Pons (tissue), 1 donor: ENCODE measurements at regions not wholly inside any gene's neighbourhood (a gene's known extent, or its start where the extent isn't known, plus 50 kb on each side); places are given as distances from the start of the nearest gene placed in this dataset.
A peak's percentile ranks its signal among the peaks of the same experiment; 100 is the strongest.
"Not testable (repeated sequence)": the region's sequence is repeated elsewhere in the genome, so short reads cannot be mapped to it uniquely, and the experiment has no call there.

Experiments
- DNase-seq: peaks from one replicate; pipeline ENCODE4 v3.0.0-alpha.2; 2016; ENCODE audit warnings: low spot score

DNA sequence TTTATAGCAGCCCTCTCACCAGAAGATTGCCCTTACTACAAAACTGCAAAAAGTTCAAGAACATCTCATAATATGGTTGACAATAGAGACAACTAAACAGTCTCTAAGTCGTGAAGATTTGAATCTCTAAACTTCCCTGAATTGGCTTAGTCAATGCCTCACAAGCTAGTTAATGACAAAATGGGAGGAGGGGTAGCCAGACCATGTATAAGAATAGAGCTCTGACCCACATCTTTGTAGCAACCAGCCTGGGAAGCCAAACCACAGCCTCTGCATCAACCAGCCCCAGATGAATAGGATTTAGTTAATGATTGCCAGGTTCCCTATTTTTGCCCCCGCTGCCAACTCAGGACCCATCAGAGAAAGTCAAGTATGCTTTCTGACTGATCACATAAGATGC is 1265.9 kb upstream of the PCDH10 start:
- DNase-seq = not testable (repeated sequence)

DNA sequence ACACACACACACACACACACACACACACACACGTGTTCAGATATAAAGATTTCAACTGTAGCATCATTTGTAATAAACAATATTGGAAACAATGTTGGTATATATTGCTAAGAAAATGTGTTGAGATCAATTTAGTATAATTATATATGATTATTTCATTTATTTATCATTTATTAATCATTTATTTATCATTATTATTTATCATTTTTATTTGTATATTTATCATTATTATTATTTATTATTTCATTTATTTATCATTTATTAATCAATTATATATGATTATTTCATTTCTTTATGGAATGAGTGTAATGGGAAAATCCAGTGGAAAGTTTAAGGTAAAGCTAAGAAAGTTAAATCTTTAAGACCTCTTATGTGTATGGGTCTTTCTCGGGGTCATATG is 1223.4 kb upstream of the PCDH10 start:
- DNase-seq = not testable (repeated sequence)

DNA sequence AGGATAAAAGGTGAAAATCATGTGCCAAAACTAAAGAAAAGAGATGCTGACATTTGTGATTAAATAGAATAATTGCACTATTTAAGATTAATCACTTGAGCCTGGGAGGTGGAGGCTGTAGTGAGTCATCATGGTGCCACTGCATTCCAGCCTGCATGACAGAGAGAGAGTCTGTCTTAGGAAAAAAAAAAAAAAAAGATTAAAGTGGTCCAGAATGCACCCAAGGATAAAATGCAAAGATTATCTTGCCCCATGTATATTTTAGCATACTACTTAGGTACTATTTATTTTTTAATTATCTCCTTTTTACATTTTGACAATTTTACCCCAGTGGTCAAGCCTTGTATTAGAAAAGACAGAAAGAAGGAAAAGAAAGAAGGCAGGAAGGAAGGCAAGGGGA is 1181.4 kb upstream of the PCDH10 start:
- DNase-seq = not testable (repeated sequence)

DNA sequence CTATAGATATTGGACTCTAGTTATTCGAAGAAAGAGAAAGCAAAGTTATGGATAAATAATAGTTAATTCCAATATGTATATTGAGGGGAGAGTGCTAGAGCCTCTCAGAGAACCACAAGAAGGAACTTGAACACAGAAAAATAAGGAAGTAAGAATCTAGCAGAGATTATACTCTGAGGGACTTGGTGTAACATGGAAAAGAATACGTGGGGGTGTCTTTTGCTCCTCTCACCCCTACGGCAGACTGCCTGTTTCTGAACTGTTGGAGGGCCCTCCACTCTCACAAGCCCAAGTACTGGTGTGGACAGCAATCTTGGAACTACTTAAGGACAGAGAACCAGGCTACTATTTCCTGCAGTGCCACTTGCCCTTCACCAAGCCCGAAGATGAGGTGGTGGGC is 1174.4 kb upstream of the PCDH10 start:
- DNase-seq = peak; percentile 7

DNA sequence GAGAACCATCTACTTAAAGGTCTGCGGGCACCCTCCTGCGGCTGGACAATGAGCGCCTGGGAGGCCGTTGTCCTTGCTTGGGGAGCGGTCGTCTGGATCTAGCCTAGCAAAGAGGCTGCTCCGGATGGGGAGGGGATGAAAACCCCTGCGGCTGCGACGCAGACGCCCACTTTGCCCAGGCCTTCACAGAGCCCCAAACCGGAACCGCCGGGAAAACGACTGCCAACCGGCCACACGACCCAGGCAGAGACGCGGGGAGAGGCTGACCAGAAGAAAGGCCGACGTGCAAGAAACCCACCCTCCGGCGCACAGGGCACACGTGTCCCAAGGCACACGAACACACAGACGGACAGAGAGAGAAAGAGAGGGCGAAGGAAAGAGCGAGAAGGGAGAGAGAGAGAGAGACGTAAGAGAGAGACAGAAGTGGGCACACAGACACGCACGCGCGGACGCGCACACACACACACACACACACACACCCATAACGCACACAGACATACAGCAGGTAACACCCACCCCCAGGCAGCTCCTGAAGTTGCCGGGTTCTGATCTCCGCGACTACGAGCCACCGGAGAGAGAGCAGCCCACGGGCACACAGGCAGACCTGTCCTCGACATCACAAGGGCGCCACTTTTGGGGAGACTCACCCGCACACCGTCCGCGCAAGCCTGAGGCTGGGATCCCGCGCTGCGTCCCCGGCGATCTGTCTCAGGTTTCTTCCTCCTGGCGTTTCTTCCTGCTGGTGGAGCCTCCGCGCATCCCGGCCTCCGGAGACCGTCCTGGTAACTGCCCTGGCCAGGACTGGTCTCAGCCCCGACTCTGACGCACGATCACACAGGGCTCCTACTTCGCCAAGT is 1173.6 kb upstream of the PCDH10 start:
- DNase-seq = not testable (repeated sequence)

DNA sequence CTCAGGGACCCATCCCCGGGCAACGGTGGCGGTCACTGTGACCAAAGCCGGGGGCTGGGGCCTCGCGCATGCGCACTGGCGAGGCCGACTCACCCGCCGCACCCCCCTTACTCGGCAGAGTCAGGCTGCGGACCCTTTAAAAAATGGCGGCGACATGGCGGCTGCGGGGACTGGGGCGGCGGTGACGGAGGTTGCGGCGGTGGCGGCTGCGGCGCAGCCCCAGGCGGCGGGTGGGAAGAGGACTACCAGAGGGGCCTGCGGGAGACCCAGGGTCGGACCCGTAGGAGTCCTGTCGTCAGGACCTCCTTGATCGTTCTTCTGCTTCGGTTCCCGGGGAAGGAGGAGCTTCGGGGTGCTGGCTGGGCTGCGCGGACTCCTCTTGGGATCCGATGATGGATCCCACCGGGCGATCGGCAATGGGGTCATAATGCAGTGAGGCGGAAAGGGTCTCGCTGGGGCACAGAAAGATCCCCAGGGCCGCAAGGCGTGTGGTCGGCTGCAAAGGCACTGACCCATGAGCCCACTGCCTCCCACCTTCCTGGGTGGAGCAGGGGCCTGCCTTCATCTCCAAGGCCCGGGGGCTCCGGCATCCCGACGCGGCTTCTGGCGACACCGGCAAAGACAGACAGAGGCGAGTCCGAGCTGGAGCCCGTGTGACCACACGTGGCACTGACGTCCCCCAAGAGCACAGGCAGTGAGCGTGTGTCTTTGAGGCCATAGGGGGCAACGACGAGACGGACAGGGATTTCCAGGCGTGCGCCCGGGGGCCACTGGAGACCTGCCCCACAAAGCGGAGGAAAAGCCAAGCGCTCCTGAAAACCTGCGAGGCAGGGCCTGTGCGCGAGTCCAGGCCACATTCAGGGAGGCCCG is 1172.7 kb upstream of the PCDH10 start:
- DNase-seq = not testable (repeated sequence)

DNA sequence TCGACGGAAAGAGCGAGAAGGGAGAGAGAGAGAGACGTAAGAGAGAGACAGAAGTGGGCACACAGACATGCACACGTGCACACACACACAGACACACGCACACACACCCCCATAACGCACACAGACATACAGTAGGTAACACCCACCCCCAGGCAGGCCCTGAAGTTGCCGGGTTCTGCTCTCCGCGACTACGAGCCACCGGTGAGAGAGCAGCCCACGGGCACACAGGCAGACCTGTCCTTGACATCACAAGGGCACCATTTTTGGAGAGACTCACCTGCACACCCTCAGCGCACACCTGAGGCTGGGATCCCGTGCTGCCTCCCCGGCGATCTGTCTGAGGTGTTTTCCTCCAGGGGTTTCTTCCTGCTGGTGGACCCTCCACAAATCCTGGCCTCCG is 1171.0 kb upstream of the PCDH10 start:
- no peak for DNase-seq

DNA sequence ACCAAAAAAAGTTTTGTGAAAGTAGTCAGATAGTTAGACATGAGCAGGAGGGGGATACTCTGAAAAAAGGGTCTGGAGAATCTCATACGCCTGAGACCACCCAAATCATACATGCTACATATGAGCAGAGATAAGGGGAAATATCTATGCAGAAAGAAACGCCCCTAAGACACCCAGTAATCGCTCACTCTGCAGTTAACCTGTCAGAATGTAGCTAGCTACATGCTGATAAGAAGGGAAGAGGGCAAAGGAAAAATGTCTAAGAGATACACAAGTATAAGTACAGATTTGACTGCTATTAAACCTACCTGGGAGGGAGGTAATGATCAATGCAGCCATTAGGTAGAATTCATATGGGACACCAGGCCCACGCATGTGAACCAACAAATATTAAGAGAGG is 1159.5 kb upstream of the PCDH10 start:
- no peak for DNase-seq

DNA sequence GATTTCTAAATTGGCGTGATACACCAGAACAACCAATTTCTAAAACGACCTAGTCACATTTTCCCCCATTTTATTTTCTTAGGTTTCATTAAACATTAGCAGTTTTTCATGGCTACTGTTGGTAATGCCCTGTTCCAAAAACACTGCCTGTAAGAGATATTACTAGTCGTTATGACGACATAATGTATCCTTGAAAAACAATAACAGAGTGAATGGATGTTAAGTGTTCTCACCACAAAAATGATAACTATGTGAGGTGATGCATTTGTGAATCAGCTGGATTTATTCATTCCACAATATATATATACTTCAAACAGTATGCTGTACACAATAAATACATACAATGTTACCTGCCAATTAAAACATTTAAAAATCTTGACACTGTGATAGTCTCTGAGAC is 1147.6 kb upstream of the PCDH10 start:
- DNase-seq = no peak

DNA sequence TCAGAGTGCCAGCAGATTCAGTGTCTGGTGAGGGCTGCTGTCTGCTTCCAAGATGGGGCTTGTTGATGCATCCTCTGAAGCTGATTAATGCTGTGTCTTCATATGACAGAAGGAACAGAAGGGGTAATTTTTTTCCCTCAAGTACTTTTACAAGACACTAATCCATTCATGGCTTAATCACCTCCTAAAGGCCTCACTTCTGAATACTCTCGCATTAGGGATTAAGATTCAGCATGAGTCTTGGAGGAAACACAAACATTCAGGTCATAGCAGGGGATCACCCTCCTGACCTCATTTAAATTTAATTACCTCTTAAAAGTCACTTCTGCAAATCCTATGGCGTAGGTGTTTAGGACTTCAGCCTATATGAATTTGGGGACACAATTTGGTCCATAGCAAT is 1145.5 kb upstream of the PCDH10 start:
- DNase-seq = no peak

DNA sequence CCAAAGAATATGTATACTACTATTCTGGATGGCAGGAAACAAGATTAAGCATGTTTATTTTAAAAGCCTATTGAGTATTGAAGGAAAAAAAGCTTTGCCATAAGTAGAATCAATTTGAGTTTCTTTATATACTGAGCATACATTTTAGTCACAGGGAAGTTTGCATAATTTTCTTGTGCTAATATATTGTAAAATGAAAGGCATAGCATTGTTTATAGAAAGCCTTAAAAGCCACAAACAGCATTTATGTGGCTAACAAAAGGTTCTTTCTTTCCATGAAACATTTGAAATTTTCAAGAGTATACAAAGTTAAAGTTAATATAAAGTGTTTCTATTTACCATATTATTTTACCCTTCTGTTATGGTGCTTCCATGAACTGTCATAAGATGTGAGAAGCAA is 1133.8 kb upstream of the PCDH10 start:
- no peak for DNase-seq

DNA sequence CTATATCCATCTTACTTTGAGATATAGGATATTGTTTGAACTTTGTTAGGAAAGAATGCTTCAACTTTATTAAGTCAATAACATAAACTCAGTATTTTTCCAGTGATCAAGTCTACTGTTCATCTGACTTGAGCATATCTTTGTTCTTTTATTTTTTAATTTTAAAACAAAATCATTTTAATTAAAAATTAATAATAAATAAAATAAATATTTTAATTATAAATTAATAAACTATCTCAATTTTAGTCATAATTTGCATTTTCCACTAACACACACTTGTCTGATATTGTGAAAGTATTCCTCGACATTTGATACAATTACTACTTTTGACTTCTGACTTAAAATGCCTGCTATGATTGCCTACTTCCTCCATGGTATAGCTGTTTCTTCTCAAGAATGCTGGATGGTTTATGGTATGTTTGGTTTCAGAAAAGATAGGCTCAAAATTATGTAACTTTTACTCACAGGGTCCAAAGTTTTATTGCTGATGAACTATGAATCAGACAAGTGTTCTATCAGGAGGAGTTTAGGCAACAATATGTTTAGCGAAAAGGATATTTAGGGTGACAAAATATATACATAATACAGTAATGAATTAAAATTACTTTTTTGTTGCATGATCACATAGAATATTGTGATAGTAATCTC is 1132.3 kb upstream of the PCDH10 start:
- DNase-seq = no peak

DNA sequence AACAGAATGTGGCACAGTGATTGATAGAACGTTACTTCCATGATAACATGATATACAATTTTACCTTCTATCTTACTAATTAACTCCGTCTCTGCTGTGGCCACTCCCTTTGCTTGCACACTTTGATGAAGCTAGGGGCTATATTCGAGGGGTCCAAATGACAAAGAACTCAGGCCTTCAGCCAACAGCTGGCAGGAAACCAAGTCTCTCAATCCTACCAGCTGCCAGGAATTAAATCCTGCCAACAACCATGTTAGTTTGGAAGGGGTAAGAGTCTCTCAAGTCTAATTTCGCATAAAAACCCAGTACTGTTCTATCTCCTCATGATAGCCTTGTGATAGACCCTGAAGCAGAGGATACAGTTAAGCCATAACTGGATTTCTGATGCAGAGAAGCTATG is 1122.9 kb upstream of the PCDH10 start:
- no peak for DNase-seq

DNA sequence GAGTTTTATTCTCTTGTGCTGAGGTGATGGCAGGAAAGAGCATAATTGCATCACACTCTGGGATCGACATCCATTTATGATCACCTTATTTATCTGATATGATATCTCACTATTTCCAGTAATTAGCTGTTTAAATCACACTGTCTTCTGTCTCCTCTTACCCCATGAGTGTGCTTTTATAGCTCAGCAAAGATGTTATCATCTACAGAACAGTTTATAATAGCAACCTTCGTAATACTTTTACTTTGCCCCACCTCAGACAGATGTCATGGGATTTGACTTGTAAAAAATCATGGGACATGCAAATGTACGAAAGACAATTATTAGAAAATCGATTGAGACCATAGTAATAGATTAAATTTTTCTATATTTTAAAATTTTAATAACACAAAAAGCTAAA is 1122.3 kb upstream of the PCDH10 start:
- no peak for DNase-seq

DNA sequence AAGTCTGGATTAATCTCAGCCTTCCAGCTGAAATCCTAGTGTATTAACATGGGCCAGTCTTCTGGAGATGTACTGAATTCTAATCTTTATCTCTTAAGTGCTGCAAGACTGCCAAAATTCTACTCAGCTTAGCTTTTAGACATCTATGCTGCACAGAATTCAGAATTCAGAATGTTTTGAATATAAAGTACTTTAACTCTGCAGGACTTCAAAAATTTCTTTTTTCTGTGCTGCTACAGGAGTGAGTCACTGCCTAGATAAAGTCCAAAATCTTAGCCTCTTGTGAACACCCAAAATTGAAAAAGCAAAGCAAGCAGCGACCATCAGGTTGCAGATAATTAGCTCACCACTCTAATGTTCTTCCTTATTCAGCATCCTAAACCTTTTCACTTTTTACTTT is 1092.6 kb upstream of the PCDH10 start:
- DNase-seq = no peak

DNA sequence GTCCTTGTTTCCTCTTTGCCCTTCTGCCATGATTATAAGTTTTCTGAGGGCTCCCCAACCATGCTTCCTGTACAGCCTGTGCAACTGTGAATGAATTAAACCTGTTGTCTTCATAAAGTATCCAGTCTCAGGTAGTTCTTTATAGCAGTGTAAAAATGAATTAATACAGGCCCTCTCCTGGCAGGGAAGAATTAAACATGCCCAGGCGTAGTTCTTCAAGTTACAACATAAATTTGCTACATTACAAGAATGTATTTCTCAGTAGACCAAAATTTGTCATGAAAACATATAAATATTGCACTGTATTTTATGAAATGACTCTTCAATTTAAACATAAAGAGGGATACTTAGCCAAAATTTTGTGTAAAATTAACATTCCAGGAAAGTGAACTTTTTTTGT is 1089.9 kb upstream of the PCDH10 start:
- no peak for DNase-seq

DNA sequence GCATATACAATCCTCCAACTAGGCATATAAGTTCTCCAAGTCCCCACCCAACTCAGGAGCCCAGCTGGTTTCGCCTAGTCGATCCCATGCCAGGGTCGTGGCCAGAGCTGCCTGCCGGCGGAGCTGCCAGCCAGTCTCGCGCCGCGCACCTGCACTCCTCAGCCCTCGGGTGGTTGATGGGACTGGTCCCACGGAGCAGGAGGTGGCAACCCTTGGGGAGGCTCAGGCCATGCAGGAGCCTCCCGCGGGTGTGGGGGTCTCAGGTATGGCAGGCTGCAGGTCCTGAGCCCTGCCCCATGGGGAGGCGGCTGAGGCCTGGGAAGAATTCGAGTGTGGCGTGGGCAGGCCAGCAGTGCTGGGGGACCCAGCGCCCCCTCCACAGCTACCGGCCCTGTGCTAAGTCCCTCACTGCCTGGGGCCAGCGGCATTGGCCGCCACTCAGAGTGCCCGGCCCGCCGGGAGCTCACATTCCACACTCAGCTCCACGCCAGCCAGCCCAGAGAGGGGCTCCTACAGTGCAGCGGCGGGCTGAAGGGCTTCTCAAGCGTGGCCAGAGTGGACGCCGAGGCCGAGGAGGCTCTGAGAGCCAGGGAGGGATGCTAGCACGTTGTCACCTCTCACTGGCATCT is 1086.4 kb upstream of the PCDH10 start:
- DNase-seq = no peak

DNA sequence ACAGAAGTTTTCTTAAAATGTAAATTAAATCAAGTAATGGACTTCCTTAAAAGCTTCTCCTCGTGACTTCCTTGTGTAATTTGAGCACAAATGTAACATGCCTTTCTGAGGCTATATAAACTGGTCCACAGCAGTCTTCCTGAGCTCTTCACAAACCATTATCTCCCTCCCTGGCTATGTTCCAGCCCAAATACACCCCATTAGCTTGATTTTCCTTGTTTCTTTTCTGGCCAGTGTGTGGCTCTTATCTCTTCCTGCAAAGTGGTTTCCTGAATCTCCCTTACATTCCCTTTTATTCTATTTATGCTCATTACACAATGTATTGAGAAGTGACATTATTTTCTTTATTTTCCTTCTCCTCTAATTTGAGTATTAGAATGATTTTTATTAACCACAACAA is 1085.3 kb upstream of the PCDH10 start:
- no peak for DNase-seq

DNA sequence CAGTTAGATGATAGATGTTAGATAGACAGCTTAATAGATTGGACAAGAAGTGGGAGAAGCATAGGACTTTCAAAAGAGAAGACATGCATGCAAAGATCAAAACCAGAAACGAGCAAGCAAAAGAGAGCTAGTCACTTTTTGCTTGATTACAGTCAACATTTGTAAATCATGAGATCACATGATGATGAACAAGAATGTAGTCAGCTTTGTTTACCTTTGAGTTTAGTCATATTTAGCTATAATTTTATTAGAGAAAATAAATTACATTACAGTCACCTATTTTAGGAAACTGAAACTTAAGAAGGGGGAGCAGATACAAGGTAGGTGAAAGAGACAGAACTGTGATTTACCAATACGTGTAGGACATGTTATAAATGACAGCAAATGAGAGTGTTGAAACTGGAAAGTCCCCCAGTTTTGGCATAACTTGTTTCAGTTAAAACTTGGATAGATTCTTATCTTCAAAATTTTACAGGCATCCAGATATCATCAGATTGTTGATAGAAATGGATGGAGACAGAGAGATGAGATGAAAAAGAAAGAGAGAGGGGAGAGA is 1083.1 kb upstream of the PCDH10 start:
- DNase-seq = no peak

DNA sequence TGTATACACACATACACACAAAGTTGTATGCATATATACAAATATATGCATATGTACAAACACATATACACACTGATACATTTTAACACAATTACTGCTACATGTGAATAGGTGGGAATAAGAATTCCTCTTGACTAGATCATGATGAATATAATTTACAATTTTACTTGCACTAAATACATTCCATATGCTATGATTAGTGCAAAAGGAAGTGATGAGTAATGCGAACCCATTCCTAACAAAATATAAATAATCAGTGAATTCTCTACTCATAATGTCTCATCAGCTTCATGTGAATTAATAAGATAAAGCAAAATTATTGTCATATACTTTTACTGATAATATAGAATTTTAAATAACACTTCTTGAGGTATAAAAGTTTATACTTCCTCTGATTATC is 1077.3 kb upstream of the PCDH10 start:
- no peak for DNase-seq

DNA sequence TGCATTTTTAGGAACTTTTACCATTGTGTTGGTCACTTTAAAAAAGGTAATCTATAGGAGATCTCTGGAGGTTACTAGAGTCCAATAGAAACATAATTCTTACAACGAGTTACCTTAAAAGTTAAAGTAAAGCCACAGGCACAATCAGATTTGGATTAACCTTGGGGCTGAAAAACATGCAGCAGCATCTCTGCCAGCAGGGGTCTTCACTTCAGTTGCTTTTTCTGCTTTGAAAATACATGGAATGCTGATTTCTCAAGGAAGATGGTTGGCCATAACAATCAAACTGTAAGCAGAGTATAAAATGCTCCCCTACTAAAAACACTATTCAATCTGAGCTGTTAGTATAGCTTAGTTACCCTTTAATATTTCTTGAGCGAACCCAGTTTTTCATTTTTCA is 1072.3 kb upstream of the PCDH10 start:
- DNase-seq = no peak

DNA sequence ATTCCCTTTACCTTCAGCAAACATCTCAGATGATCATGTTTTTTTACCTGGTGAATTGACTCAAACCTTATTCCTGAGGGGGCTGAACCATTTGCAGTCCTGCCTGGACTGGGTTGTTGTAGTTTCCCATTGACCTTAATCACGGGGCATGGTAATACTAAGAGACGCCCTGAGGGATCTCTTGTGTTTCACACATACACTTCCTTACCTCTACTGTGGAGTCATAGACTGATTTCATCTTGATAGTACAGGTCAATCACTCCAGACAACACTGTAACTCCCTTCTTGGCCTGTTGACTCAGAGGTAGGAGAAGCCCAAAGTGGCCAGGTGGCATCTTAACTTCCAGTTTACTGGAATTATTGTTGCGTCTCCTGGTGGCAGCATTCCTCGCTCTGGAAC is 1064.0 kb upstream of the PCDH10 start:
- no peak for DNase-seq
